CD1c-positive myeloid dendritic cell (primary cell): ENCODE measurements at regions not wholly inside any gene's neighbourhood (a gene's known extent, or its start where the extent isn't known, plus 50 kb on each side); places are given as distances from the start of the nearest gene placed in this dataset.
A peak's percentile ranks its signal among the peaks of the same experiment; 100 is the strongest.

Experiments
- DNase-seq: peaks from one replicate; pipeline ENCODE4 v3.0.0-alpha.2; 2016; ENCODE audit errors: extremely low spot score

DNA sequence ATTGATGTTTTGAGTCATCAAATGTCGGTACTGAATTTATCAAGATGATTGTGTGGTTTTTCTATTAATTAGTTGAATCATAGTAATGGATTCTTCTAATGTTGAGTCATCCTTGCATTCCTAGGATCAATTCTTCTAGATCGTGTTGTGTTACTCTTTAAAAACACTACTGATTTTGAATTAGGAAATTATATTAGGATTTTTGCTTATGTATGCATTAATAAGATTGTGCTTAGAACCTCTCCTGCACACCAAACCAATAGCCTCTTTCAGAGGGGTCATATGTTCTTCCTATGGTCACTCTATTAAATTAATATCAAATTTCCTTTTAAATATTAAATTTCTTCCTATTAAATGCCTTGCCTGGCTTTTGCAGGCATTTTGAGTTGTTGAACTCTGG, 151.7 kb upstream of the TOPAZ1 start:
- DNase-seq, result no peak

DNA sequence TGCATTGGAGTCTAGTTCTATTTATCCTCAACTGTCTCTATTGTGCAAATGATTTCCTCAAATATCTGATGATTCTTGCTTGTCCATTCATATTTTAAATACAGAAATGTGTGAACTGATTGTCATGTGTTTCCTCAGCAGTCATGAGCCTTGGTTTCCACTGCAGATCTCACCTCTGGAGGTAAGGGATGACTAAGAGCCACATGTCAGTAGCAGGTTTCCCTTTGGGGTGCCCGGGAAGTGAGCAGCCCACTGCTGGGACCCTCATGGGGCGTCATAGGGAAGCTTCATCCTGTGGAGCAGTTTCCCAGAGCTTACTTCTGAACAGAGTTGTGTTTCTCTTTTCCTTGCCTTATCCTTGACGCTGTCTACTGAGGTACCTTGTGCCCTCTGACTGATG, 149.2 kb upstream of the TOPAZ1 start:
- DNase-seq, result no peak

DNA sequence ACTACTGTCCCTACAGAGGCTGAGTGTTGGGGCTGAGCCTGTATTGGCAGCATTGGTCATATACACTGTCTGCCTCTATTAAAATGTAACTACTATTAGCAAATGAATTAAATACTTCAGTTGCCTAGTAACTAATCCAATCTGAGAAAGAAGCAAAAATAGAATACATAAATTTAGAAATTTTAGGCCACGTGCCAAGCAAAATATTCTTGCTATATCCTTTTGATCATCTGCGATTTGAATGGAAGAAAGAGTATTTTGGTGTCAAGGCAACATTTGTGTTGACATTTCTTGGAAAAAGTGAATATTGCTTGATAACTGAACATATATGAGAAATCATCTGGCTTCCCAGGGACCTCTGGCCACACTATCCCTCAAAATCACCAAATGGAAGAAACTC, 148.2 kb upstream of the TOPAZ1 start:
- DNase-seq, result no peak

DNA sequence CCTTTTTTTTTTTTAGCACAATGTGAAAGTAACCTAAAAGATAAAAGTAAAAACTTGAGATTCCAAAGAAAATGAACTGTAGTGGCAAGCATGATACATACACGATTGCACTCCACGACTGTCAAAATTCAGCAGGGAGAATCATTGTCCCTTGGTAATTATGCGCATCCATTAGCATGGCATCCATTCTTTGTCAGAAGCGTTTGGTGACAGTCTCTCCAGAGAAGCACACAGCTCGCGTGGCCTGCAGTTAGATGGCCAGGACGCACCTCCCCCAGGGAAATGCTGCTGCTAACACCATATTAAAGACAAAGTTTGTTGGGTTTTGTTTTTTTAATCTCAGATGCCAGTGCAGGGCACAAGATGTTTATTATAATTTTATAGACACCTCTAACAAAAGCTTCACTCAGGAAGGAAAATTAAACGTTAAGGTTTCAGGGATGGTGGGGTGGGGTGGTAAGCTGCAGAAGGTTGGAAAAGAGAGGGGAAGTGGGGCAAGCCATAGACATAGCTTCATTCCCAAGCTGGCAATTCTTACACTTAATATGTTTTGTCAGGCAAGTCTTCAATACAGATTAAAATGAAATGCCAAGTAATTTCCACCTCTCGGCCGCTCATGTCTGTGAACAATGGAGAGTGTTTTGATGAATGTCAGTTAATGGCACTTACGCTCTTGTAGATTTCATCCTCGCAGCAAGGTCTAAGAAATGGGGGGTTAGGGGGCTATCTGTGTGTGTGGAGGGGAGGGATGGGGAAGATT, 142.8 kb upstream of the TOPAZ1 start:
- DNase-seq, result no peak

DNA sequence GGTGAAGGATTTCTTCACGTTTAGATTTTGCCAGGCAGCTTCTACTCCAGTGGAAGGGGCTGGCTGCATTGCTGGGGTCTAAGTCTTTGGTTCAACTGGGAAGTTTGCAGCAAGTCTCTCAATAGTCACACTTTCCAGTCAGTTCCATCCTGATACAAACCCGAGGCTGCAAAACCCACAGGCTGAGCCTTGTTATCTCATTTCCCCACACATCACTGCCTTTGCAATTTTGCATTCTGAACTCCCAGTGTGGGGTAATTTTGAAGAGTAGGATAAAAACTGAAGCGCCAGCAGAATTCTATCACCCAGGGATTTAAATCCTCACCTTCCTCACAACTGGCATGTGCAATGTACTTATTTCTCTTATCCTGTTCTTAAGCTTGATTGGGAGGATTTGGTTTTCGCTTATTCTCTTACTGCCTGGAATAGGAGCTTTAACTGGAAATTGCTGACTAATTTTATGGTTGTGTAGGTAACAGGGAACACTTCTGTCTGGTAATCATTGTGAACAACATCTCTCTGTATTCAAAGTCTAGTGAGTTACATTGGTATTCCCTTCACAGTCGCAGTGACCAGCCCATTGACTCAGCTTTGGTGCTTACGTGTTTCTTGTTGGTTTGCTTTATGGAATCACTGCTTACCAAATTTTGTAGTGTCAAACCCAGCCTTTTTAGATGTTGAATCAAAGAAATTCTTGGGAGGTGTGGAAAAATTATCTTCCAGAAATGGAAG, 142.0 kb upstream of the TOPAZ1 start:
- DNase-seq, result no peak

DNA sequence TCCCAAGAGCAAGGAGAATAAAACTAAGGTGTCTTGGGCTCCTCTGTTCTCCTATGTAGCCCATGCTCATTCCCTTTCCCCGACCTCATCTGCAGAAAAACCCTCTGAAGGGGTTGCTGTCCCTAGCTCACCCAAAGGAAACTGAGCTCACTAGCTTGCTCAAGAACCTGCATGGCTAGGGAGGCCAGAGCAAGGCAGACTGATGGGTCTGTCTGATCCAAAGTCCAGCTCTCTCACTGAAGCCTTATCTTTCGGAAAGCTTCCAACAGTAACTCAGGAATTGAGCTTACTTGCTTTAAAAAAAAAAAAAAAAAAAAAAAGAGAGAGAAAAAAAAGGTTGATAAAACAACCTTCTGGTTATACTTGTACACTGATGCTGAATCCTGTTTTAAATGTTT, 141.4 kb upstream of the TOPAZ1 start:
- no peak for DNase-seq

DNA sequence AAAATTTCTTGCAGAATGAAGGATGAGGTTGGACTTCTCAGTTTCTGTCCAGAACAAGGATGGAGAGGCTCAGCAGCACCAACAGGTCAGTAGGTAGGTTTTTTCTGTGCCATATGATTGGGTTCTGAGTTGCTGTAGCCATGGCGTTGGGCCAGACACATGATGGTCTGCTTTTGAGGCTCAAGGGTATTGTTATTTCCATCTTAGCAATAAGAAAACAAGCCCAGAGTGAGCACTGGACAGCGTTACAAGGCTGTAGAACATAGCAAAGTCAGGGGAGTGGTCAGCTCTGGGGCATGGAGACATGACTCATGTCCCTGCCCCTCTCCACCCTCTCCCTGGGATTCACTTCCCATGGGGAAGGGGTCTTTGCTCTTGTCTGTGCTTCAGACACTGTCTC, 137.6 kb upstream of the TOPAZ1 start:
- no peak for DNase-seq

DNA sequence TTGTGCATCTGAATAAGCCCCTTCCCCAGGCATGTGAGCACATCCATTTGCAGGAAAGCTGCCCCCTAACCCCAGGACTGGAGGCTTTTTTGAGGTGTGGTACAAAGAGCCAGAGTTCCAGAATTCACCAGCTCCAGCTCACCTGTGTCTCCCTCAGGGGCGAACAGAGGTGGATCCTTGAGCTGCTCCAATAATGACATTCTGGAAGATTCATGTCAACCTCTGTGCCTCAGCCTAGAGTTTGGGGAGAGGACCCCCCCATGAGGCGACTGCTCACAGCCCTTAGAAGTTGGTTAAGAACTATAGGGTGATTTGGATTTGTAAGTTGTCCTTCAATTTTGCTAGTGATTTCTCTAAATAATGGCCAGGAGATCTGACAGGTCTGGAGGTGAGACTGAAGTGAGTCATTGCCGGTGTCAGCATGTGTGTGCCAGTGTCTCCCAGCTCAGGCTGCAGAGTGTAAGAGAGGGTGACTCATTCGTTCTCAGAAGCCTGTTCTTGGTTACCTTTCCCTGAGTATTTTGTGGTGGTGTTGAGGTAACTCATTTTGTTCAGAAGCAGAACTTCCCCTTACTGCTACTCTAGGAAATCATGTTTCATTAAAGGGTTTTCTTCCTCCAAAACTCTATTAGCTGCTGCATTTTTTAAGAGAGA, 136.9 kb upstream of the TOPAZ1 start:
- no peak for DNase-seq

DNA sequence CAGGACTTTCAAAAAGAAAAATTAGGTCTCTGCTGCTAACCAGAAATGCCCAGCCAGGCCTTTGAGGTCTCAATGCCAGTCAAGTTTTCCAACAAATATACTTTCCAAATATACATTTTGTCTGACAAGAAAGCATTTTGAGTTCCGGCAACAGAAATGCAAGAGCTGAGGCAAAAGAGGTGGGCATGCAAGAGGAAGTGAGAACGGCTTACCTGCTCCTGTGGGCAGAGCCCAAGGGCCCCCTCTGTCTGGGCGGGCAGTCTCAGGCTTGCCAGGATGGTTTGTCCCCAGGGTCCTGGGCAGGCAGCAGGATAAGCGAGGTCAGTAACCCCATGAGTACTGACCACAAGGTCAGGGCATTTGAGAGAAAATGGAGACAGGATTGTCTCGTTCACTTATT, 136.1 kb upstream of the TOPAZ1 start:
- no peak for DNase-seq

DNA sequence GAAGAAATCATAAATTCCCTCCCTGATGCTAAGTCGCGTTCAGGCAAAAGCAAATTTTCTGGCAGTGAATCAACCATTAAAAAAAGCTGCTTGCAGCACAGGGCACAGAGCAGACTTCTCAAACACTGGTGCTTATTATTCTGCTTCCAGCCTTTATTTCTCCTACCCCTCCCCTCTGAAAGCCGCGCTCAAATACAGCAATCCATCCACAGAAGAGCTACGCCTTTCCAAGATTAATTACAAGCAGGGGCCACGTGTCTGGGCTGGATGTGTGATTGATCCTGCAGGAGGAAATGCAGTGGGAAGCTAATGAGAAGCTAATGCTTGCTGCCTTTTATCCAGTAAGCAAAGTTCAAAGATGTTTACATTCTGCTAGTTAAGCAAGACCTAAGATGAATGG, 134.9 kb upstream of the TOPAZ1 start:
- no peak for DNase-seq

DNA sequence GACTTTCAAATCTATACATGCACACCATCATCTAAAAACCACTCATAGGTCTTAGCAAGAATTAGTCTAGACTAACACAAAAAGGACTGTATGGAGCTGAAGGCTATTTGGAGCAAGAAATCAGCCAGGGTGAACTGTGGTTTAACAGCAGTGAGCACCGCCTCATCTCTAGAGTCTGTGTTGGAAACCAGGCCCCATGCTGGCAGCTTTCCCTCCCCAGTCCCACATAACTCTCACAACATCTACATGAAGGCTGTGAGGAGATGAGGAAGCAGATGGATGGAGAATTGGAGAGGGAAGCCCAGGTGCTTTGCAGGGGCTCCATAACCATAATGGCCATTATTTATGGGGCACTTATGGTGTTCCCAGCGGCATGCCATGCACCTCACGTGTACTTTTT, 133.2 kb upstream of the TOPAZ1 start:
- no peak for DNase-seq

DNA sequence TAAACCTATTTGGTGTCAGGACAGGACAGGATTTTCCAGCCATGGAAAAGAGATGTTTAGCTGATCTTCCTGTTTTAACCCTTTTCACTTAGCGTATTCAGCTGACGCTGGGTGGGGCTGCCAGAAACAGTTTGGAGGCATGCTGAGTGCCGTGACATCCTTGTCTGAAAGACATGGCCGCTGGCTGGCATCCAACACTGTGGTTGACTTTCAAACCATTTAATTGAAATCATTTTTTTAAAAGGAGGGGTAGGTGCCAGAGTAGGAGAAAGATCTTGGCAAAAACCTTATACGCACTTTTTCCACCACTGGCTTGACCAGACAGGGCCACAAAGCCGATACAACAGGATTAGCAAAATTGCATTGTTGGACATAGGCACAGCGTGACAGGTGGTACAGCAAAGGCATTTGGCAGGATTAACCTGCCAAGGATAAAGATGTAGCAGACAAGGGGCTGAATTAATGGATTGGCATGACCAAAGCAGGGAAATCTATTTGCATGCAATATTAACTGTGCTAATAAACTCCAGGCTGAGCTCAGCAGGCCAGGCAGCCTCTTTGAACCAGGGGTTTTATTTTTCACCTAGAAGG, 131.8 kb upstream of the TOPAZ1 start:
- DNase-seq, result no peak

DNA sequence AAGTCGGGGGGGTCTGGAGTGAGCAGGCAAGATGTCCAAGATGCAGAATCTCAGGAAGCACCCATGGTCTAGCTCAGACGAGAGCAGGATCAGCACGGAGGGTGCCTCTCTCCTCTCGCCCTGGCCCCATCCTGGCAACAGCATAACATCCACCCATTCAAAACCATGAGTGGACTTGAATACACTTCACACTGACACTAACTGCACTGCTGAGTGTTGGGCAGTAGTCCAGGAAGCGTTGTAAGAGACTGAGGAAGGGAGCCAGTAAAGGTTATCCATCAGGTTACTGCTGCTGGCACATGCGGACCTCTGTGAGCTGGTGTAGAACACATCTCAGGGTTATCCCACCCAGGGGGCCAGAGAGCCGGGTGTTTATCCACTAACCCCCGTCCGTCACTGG, 131.0 kb upstream of the TOPAZ1 start:
- no peak for DNase-seq

DNA sequence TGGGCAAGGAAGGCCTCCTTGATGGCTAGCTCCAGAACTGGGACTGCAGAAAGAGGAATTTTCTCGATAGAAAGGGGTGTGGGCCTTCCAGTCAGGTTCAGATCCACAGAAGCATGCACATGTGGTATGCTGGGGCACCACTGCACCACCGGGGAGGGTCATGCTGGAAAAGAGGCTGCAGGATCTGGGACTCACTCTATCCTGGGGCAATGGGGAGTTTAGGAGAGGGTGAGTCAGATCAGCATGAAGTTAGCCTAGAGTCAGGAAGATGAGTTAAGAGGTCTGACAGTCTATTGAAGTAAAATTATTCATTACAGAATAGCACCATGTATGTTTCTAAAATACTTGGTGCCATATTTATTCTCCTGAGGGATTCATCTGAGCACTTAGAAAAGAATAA, 130.2 kb upstream of the TOPAZ1 start:
- DNase-seq, result no peak

DNA sequence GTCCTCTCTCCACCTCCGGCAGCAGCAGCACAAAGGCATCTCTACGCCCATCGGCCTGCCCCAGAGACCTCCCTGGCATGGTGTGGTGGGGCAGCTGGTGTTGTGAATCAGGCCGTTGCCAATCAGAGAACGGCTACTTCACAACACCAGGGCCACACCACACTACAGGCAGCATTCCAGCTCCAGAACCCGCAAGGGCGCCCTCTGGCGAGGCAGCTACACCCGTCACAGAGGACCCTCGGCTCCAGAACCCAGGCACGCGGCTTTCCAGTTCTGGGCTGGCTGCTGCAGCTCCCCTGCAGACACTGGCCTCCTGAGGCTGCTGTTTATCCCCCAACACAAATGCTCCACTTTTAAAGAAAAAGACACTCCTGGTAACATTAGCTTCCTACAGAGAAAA, 127.5 kb upstream of the TOPAZ1 start:
- DNase-seq, result peak; percentile 25

DNA sequence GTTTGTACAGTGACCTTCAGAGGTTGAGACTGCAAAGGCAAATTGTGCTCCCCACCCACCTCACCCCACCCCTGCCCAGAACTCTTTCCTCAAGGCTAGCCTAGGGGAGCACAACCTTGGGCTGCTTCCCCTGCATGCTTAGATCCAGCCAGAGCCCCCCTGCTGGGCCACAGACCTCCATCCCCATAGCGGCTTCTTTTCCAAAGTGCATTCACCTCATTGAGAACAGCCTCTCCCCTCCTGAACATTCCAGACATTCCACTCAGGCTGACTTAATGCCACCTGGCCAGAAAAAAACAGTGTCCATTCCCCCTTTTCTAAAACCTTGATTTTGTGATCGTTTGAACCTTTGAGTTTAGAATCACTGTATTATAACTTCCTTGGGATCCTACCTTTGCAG, 124.4 kb upstream of the TOPAZ1 start:
- DNase-seq, result no peak

DNA sequence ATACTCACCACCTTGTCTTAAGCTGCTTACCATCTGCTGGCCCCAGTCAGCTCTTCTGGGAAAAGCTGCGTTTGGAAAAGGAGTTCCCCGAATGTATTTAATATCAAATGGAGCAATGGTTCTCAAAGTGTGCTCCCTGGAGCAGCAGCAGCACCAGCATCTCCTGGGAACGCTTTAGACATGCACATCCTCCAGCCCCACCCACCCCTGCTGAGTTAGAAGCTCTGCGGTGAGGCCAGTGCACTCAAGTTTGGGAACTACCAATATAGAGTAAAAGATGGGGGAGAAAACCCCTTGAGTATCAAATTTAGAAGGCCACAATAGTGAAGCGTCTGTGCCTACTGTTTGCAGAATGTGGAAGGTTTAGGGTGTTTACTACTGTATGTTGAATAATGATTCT, 124.0 kb upstream of the TOPAZ1 start:
- DNase-seq, result no peak

DNA sequence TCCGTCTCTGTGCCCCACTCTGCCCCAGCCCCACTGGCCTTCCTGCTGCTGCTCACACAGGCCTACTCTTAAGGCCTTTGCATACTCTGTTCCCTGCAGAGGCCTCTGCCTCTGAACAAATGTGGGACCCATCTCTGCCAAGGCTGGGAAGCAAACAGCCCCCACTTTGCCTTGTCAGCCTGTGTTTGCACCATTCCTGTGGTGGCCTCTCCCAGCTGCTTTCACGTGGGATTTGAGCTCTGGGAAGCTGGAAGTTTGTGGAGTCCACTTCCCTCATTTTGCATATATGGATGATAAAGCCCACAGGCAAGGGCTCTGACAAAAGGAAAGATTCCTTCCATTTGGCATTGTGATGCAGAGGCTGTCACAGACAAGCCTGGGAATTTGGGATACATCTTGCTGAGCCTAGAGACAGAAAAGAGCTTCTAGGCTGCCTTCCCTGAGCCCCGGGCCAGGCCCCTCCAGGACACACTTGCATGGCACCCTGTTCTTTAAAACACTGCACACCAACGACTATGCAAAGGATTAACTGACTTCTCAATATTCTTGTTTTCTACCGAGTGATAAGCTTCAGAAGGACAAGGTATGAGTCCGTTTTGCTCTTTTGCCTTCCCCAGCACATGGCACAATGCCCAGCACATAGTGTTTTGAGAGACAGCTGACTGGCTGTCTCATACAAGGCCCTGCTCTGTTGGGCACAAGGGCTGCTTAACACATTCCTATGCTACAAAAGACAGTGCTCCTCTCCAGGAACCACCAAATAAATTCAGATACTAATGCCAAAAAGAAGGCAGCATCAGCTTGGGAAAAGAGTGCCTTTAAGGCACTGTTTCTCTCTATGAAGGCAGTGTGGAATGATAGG, 120.7 kb upstream of the TOPAZ1 start:
- no peak for DNase-seq

DNA sequence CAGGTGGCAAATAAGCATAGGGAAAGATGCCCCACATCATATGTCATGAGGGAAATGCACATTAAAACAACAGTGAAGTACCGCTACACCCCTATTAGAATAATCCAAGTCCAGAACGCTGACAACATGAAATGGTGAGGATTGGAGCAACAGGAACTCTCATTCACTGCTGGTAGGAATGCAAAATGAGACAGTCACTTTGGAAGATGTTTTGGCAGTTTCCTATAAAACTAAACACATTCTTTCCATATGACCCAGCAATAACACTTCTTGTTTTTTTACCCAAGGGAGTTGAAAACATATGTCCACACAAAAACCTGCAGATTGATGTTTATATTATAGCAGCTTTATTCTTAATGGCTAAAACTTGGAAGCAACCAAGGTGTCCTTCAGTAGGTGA, 116.4 kb upstream of the TOPAZ1 start:
- no peak for DNase-seq

DNA sequence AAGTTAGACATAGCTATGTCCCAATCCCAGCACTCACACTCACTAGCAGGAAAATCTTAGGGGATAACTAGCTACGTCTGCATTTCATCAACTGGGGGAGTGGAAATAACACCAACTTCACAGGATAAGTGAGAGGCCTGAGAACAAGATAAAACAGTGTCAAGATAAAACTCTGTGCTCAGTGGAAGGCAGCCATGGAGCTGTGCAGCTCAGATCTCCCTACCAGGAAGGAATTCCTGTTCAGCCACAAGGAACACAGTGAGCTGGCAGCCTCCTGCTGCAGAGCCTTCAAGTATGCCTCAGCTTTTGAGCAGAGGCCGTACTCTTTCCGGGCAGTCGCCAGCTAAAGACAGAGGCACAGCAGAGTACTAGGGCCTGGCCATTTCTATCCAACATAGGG, 115.8 kb upstream of the TOPAZ1 start:
- DNase-seq, result no peak

DNA sequence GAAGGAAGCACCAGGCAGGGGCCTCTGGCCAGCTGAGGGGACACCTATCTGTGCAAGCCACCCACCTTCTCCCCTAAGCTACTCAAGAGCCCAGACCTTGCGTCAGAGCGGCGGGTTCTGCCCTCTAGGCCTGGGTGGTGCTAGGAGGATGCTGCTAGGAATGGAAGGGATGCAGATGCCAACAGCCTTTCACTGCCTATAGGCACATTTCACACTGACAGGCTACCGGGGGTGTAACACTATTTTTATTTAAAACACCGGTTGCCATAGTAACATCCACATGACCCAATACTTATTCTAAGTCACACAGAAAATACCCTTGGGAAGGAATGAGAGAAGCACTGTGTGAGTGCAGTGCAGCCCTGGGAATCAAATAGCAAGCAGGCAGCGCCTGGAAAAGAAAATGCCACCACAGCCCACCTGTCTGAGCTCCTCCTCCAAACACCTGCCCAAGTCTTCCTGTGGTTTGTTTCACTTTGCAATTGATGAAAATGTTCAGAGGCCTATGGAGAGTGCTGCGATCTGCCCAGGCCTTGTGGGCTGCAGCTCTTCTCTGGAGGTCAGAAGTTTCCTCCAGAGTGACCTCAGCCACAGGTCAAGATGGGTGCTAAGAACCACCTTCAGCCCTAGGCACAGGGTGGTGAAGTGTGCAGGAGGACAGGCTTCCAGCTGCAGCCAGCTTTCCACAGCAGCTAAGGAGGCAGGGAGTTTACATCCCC, 113.5 kb upstream of the TOPAZ1 start:
- DNase-seq, result no peak
